GM18873 (cell line): ENCODE measurements at regions not wholly inside any gene's neighbourhood (a gene's known extent, or its start where the extent isn't known, plus 50 kb on each side); places are given as distances from the start of the nearest gene placed in this dataset.

ENCODE experiments used
- ATAC-seq: cut with Tn5 transposase; IDR thresholded peaks from one replicate; pipeline ENCODE4 v1.9.1; 2021; ENCODE audit warnings: mild to moderate bottlenecking, moderate library complexity, moderate number of reproducible peaks; ENCODE audit not compliant: unreplicated experiment, low FRiP score

- no peak for ATAC-seq
These were observed 337.2 kb downstream of the HACE1 start for GRCh38 chr6:104522533-104522932.

- no peak for ATAC-seq
These were observed 338.5 kb downstream of the HACE1 start for GRCh38 chr6:104521176-104521575.

DNA sequence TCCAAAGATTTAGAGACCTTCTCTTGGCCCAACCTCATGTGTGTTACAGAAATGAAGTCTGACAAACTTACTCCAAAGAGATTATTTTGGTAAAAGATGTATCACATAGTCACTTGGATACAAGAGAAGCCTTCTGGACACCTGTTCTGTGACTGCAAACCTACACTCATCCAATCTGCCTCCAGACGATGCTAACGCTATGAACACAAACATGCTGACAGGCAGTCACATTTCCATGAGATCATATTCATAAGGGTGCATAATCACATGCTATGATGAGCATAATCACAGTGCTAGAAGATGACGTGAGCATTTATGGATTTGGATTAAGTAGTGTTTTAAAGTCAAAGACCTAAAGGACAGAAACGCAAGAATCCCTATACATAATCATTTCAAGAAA is 340.2 kb downstream of the HACE1 start:
- ATAC-seq: no peak

- no peak for ATAC-seq
These were observed 350.4 kb downstream of the HACE1 start for GRCh38 chr6:104509355-104509754.

GRCh38 chr6:104506429-104506828 is 353.3 kb downstream of the HACE1 start:
- no peak for ATAC-seq

DNA sequence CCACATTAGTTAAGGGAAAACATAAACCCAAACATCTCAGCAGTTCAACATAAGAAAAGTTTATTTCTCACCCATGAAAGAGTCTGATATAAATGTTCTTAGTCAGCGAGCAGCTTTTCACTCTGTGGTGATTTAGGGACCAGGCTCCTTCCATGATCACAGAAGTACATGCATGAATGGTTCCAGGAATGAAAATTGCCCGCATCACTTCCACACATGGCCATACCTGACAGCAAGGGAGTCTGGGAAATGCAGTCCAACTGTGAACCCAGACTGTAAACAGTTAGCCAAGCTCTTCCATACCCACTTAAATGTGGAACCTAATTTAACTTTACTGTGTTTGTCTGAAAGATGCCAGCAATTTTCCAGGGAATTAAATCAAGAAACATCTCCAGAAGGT is 353.9 kb downstream of the HACE1 start:
- no peak for ATAC-seq

- ATAC-seq: no peak
These were observed 359.5 kb downstream of the HACE1 start for GRCh38 chr6:104500265-104500664.

DNA sequence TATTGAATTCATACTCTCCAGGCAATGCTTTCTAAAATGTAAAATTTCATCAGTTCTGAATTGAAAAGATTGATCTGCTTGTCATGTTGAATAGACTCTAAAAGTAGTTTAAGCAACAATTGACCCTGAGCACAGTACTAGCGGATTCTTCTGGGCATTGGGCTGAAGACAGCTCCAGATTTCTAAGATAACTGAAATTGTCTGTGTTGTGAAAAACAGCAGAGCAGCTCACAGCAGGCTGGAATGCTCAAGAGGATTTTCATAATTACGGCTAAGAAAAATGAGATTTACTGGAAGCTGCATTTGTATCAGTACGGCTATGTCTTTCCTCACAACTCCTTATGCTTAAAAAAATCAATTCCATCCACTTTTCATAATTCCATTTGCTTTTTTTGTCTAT is 373.7 kb downstream of the HACE1 start:
- ATAC-seq: no peak

DNA sequence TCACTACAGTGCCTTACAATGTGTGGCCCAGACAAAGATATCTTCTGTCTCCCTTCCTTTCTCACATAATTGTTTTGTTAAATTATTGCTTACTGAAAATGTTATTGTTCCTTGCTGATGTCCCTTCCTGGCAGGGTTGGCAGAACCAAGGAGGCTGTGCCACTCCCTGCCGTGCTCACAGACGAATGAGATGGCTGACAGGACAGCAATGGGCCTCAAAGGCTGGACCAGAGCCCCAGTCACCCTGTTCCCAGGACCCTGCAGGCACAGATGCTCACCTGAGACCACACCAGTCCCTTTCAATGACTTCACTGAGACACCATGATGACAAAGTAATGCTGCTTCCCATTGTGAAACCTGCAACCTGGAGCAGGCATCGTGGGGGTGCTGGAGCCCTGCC is 375.1 kb downstream of the HACE1 start:
- ATAC-seq: no peak

- ATAC-seq: no peak
These were observed 375.5 kb downstream of the HACE1 start for GRCh38 chr6:104484191-104484590.

DNA sequence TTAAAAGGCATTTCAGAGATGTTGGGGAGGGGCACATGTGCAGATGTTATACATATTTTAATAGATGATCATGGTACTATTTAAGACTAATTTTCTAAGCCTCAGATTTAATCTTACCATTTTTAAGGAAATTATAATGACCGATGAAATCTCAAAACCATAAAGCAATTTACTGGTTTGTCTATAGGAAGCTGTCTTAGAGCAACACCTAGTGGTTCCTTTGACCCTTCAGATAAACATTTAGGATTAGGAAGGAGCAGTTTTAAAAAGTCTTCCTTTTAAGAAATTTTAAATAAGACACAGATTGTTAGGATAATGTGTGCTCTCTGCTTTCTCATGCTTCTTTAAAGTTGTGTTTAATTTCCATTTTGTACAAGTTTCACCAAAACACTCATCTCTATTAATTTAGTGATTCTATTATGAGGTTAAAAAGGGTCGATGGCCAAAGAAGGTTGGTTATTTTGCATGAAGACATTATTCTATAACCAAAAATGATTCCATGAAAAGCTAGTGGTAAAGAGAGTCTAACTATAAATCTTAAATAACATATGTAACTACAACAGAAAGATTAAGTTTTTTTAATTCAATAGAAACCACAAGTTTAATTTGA is 376.4 kb downstream of the HACE1 start:
- ATAC-seq: no peak

- ATAC-seq: no peak
These were observed 382.1 kb downstream of the HACE1 start for GRCh38 chr6:104477569-104477968.

DNA sequence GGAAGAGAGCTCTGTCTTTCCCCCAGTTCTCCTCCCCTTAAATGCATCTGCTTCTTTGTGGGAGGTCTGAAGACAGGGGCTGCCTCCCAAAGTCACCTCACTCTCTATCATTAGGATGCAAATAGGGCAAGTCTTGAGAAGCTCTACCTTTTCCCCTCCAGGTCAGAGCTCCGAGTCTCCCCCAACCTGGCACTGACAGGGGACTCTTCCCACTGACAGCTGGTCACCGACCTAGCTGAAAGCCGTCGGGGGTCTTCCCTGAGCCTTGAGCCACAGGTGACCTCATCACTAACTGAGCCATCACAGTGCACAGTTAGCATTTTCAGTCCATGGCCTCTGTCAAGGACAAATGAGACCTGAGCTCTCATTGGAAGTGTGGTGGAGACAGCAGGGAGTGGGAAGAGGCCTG is 386.7 kb downstream of the HACE1 start:
- ATAC-seq: no peak

GRCh38 chr6:104472021-104472901 is 387.5 kb downstream of the HACE1 start:
- no peak for ATAC-seq

- ATAC-seq: no peak
These were observed 393.4 kb downstream of the HACE1 start for GRCh38 chr6:104466306-104466705.

DNA sequence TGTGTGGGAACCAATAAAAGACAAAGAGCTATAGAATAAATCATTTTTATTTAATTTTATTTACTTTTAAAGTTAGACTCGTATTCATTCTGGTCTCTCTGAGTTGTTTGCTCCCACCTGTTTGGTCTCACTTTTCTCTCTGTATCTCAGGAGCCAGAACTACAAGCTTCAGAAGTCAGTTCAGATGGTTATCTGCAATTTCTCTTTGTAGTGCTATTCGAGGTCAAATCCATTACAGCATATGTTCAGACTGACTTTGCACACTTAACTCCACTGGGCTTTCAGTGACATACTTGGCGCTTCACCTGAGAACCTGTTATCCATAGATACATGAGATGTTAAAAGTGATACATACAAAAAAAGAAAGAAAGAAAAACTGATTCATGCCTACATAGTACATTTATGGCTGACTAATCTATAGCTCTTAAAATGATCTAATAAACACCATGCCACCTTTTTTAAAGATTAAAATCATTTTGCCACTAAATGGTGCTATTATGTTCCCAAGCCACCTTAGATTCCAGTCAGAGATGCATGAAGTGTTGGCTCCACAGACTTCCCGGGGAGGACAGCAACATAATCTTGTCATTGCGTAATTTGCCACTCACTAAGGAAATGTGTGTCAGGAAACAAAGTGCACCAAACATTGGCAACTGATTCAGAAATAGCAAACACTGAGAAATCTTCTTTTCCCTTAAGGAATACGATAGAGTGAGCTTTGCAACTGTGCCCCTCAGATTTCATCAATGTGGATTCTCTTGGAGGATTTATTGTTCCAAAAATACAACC is 396.7 kb downstream of the HACE1 start:
- no peak for ATAC-seq

- ATAC-seq: no peak
These were observed 398.8 kb downstream of the HACE1 start for GRCh38 chr6:104460738-104461483.

DNA sequence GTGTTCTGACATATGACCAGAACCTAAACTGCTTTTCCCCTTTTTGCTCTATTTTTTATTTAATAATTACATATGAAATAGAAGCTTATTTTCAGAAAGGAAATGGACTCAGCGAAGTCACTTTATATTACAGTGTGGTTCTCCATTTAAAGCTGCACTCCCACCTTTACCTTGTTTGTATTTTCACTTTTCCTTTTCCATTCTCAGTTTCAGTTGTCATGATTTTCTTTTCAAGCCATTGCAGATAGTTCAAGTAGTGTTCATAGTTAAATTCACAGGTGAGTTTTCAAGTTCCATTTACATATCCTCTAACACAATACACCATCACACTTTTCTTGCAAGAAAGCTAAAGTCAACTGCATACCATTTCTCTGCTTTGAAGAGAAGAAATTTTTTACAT is 400.2 kb downstream of the HACE1 start:
- peak; percentile 58 for ATAC-seq

- no peak for ATAC-seq
These were observed 409.8 kb downstream of the HACE1 start for GRCh38 chr6:104449918-104450317.
